HL-60 (cell line): ENCODE measurements at regions not wholly inside any gene's neighbourhood (a gene's known extent, or its start where the extent isn't known, plus 50 kb on each side); places are given as distances from the start of the nearest gene placed in this dataset.

Experiments used
- CTCF ChIP-seq: IDR thresholded peaks from one replicate; pipeline ENCODE4 v1.5.1; 2011; ENCODE audit warnings: low read length, control low read depth, inconsistent platforms; ENCODE audit not compliant: insufficient read depth
- GABPA ChIP-seq: IDR thresholded peaks from 2 replicates; pipeline ENCODE4 v1.6.1; 2012; ENCODE audit warnings: low read depth
- REST ChIP-seq: IDR thresholded peaks from 2 replicates; pipeline ENCODE4 v1.6.1; 2012; ENCODE audit warnings: low read depth; ENCODE audit not compliant: insufficient replicate concordance

DNA sequence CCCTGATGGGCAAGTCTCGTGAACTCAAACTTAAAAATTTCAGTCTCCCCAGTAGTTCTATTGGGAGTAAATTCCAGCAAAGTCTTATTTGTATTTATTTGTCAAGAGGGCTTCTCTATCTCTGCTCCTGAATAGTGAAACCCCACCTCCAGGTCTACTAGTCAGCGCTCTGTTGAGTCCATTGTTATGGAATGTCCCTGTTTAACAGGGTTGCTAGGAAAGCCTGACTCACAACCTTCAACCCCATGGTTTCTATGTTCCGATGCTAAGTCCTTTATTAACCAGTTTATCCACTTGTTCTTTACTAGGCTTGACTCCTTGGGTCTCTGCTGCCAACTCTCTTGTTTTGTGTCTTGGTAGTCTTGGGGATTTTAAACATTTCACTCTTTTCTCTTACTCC is 250.7 kb upstream of the MYOCD start:
- TF ChIP-seq CTCF (no peak), REST (no peak), GABPA (no peak)
